Stimulated activated CD4-positive, alpha-beta T cell treated with anti-CD3 and anti-CD28 coated beads, Interleukin-2, amount 100 ng/mL, for 48 hours (primary cell): ENCODE measurements at regions not wholly inside any gene's neighbourhood (a gene's known extent, or its start where the extent isn't known, plus 50 kb on each side); places are given as distances from the start of the nearest gene placed in this dataset.

Experiments used
- DNase-seq, 2 donors: peaks; one replicate each; pipeline ENCODE4 v3.0.0-alpha.2; 2020

- no peak for DNase-seq
Measured at GRCh38 chr6:91731939-91732338, 1145.1 kb upstream of the MAP3K7 start.

GRCh38 chr6:91730710-91731109 is 1143.8 kb upstream of the MAP3K7 start:
- DNase-seq = no peak

DNA sequence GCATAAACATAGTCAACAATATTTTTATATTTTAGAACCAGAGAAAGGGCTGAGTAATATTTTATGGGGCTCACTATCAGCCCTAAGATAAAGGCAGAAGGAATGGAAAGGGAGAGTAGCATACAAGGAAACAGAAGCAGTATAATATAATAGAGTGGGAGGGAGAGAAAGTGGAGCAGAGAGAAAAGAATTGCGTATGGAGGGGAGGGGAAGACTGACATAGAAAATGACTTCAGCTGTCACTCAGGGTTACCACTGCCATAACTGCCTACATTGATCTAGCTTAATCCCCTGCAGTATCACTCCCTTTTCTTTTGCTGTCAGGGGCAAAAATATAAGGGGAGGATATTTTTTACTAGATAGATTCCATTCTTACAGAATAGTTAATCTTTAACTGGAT is 1133.5 kb upstream of the MAP3K7 start:
- no peak for DNase-seq

GRCh38 chr6:91719414-91719813 is 1132.5 kb upstream of the MAP3K7 start:
- DNase-seq = no peak

DNA sequence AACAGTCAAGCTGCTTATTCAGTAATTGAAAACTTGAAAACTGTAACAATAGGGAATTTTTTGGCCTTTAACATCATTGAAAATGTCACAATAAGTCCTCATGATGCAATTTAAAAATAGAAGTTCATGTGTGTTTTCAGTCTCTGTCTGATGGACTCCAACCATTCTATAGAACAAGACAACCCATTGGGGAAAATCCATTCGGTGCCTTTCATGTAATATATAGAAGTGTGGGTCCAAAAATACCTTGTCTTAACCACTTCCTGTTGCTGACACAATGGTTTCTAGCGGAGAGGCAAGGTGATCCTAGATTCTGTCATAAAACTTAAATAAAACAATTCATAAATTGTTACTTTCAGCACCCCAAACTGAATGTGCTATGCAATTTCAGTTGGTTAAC is 1131.3 kb upstream of the MAP3K7 start:
- DNase-seq = no peak

DNA sequence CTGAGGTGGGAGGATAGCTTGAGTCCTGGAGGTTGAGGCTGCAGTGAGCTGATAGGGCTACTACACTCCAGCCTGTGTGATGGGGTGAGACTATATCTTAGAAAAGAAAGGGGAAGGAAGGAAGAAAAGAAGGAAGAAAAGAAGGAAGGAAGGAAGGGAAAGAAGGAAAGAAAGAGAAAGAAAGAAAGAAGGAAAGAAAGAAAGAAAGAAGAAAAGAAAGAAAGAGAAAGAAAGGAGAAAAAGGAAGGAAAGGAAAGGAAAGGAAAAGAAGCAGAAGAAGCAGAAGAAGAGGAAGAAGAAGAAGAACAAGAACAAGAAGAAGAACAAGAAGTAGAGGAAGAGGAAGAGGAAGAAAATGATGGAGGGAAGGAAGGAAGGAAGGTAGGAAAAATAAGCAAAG is 1130.2 kb upstream of the MAP3K7 start:
- no peak for DNase-seq

GRCh38 chr6:91716361-91716760 is 1129.5 kb upstream of the MAP3K7 start:
- DNase-seq = no peak

DNA sequence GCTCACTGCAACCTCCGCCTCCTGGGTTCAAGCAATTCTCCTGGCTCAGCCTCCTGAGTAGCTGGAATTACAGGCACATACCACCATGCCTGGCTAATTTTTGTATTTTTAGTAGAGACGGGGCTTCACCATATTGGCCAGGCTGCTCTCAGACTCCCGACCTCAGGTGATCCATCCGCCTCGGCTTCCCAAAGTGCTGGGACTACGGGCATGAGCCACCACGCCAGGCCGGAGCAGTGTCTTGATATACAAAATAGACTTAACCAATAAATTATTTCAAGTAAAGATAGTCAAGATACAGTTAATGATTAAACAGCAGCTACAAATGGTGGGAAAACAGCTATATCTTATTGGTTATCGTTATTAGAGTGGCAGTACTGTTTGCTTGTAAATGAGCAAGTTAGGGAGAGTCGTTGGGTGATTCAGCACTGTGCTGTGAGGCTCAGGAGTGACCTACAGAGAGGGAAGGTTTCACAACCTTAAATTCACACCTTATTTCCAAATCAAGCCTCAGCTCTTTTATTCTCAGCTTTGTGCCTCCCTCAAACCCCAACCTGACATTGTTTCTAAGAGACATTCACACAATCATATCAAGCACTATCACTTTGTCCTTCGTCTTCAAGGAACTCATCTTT is 1128.4 kb upstream of the MAP3K7 start:
- DNase-seq = no peak

GRCh38 chr6:91713911-91714310 is 1127.0 kb upstream of the MAP3K7 start:
- no peak for DNase-seq

DNA sequence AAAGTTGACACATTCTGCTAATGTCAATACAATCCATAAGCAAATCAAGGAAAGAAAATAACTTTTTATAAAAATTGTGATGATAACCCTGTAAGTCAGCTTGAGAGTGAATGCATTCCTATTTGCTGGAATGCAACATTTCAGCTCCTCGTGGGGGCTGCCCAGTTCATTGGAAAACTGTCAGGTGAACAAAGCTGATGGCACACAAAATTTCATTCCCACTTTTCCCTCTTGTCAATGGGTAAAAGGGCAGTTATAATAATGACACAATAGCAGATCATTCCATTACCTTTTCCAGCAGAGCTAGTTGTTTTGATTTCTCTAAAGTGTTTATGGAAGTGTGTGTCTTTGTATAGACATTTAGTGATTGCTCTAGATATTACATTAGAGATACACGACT is 1124.6 kb upstream of the MAP3K7 start:
- DNase-seq = no peak

DNA sequence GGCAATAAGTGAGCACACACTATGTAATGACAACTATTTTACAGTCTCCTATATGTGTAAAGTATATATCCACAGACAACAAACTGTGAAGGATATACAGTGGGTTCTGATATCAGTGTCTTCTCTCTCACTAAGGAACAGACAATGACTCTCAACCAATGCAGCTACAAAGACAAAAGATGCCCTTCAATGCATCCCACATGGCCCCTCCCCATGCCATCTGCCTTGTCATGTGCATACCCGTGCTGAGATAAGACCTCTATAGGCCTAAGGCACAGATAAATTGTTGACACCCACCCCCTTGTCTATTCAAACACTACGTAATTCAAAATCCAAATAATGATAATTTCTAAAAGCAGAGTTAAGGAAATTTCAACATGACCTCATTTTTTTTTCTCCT is 1123.5 kb upstream of the MAP3K7 start:
- DNase-seq = no peak

DNA sequence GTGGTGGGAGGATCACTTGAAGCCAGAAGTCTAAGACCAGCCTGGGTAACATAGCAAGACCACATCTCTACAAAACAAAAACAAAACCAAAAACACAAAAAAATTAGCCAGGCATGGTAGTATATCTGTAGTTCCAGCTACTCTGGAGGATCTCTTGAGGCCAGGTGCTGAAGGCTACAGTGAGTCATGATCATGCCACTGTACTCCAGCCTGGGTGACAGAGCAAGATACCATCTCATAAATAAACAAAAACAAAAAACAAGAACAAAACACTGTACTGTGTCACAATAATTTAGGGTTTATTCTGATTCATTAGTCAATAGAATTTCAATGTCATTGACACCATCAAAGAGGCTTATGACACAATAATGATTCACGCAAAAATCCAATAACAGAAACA is 1121.7 kb upstream of the MAP3K7 start:
- DNase-seq = no peak

- DNase-seq = no peak
Measured at GRCh38 chr6:91705646-91706045, 1118.8 kb upstream of the MAP3K7 start.

DNA sequence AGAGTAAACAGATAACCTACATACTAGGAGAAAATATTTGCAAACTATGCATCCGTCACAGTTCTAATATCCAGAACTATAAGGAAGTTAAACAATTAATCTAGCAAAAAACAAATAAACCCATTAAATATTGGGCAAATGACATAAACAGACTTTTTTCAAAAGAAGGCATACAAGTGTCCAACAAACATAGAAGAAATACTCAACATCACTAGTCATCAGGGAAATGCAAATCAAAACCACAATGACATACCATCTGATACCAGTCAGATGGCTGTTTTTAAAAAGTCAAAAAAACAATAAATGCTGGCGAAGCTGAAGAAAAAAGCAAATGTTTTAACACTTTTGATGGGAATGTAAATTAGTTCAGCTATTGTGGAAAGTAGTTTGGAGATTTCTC is 1117.7 kb upstream of the MAP3K7 start:
- no peak for DNase-seq

- DNase-seq = no peak
Measured at GRCh38 chr6:91697010-91697695, 1110.3 kb upstream of the MAP3K7 start.

DNA sequence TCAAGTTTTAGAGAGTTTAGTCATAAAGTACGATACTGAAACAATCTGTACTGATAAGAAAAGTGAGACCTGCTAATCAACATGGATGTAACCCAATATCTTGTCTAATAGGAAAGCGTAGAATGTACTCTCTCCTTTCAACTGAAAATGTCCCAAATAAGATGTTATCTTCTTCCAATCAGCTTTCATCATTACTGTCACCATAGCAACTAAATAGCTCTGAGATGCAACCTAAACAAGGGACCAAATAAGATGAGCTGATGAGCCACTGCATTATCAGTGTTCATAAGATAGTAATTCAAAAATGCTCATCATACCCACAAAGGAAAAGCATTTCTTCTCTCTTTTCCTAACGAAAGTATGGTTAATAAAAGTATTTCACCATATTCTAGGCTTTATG is 1108.3 kb upstream of the MAP3K7 start:
- no peak for DNase-seq

DNA sequence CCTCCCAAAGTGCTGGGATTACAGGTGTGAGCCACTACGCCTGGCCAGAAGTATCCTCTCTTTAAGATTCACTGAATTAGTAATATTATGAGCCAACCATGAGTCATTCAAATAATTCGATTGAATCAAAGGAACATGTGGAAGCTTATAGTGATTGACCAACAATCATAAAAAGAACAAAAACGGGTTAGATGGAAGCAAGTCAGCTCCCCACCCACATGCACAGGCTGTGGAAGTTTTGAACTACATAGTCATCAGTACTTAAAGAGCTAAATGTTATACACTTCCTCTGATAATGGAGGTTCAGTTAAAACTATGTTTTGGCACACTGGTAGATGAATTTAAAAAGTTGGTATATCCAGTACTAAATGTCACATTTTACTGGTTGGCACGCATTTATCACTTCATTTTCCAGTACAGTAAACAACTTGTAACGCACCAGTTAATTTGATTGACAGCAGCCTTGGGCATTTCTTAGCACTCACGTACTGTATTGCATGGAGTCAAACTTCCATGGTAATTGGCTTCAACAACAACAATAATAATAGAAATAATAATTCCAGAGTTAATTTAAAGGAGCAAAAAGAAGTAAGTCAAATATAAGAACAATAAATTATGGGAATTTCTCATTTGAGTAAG is 1107.3 kb upstream of the MAP3K7 start:
- no peak for DNase-seq

GRCh38 chr6:91691449-91691848 is 1104.6 kb upstream of the MAP3K7 start:
- DNase-seq = no peak

DNA sequence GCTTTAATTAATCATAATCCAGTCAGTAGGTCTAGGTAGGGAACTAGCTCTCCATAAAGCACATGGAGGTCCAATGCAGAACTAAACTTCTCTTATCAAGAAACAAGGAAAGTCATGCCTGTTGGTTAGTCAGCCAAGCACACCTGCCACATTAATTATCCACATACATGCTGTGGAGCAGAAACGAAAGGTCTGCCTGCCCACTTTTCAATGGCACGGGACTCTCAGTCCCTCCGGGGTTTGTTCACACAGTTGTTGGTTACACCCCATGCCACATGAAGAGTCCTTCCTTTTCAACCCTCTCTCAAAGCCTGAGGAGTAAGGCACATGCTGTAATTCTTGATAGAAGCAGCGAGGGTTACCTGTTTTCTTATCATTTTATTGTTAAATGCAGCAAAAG is 1096.4 kb upstream of the MAP3K7 start:
- DNase-seq = no peak

GRCh38 chr6:91681296-91681695 is 1094.4 kb upstream of the MAP3K7 start:
- no peak for DNase-seq

GRCh38 chr6:91678679-91679446 is 1092.0 kb upstream of the MAP3K7 start:
- DNase-seq = no peak

DNA sequence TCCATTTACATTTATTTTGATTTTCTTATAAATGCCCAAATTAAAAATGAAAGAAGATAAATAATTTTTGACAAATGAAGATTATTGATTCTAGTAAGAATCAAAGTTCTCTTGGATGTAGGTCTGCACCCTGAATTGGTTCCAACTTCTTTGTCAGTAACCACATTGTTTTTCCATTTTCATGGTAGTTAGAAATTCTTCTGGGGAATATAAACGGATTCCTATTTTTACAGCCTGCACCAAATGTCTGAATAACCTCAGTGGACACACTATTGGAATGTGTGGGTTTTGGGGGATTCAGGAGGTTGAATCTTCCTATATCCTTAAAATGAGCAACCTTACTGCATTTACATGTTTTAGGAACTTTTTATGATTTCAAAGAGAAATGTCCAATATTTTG is 1085.3 kb upstream of the MAP3K7 start:
- no peak for DNase-seq

- no peak for DNase-seq
Measured at GRCh38 chr6:91669871-91670268, 1083.0 kb upstream of the MAP3K7 start.
